WTC11 (cell line): ENCODE measurements at regions not wholly inside any gene's neighbourhood (a gene's known extent, or its start where the extent isn't known, plus 50 kb on each side); places are given as distances from the start of the nearest gene placed in this dataset.

Experiments used
- ATAC-seq: fragments of 200-7000 bp; cut with Tn5 transposase; 2 replicates; pipeline ENCODE4 v1.10.0; 2021; ENCODE audit warnings: mild to moderate bottlenecking, moderate library complexity
- CTCF ChIA-PET: fragments of 300-600 bp; sonication (Branson Sonifier 250); formaldehyde crosslinking; loops from one replicate; lab custom pipeline; 2021; ENCODE audit warnings: antibody characterized with exemption; lab: Charles Lee
- POLR2A ChIA-PET: fragments of 350-600 bp; sonication (Branson Sonifier 250); formaldehyde crosslinking; loops from one replicate; lab custom pipeline; 2021; ENCODE audit warnings: antibody characterized with exemption; lab: Charles Lee
- DNase-seq: peaks from one replicate; pipeline ENCODE4 v3.0.0; 2021; ENCODE audit warnings: low spot score
- H3K27ac Mint-ChIP-seq: 2 replicates; pipeline ENCODE4 v1.8.0; 2021; ENCODE audit warnings: mixed read lengths
- H3K27me3 Mint-ChIP-seq: 2 replicates; pipeline ENCODE4 v1.8.0; 2021; ENCODE audit warnings: low read depth, mild to moderate bottlenecking, moderate library complexity, mixed read lengths
- H3K36me3 Mint-ChIP-seq: 2 replicates; pipeline ENCODE4 v1.8.0; 2021; ENCODE audit warnings: mixed read lengths
- H3K4me1 Mint-ChIP-seq: 2 replicates; pipeline ENCODE4 v1.8.0; 2022; ENCODE audit warnings: mixed read lengths
- H3K4me3 Mint-ChIP-seq: 2 replicates; pipeline ENCODE4 v1.8.0; 2021; ENCODE audit warnings: mild to moderate bottlenecking, moderate library complexity, mixed read lengths
- H3K9me3 Mint-ChIP-seq: 2 replicates; pipeline ENCODE4 v1.8.0; 2021; ENCODE audit warnings: mixed read lengths
- AR ChIP-seq: fragments of 250-450 bp; sonication (Bioruptor Pico); IDR thresholded peaks from 2 replicates; pipeline ENCODE4 v1.9.0; 2021; ENCODE audit warnings: mild to moderate bottlenecking
- ATF2 ChIP-seq: sonication (generic); formaldehyde crosslinking; IDR thresholded peaks from 2 replicates; pipeline ENCODE4 v1.8.1; 2022; ENCODE audit warnings: low read depth, missing genetic modification reagents, borderline replicate concordance
- ATF3 ChIP-seq: sonication (generic); formaldehyde crosslinking; conservative IDR thresholded peaks from 2 replicates; pipeline ENCODE4 v1.8.1; 2022; ENCODE audit warnings: mild to moderate bottlenecking, missing genetic modification reagents
- CTCF ChIP-seq: fragments of 200-600 bp; IDR thresholded peaks from 2 replicates; pipeline ENCODE4 v1.8.0; 2022; ENCODE audit warnings: antibody characterized with exemption
- ELF4 ChIP-seq: sonication (generic); formaldehyde crosslinking; IDR thresholded peaks from 2 replicates; pipeline ENCODE4 v1.8.1; 2022; ENCODE audit warnings: low read depth, mild to moderate bottlenecking, moderate library complexity, missing genetic modification reagents
- FOXJ3 ChIP-seq: sonication (generic); formaldehyde crosslinking; IDR thresholded peaks from 2 replicates; pipeline ENCODE4 v1.9.0; 2021; ENCODE audit warnings: missing genetic modification reagents, mild to moderate bottlenecking, borderline replicate concordance
- FOXK1 ChIP-seq: sonication (generic); formaldehyde crosslinking; IDR thresholded peaks from 2 replicates; pipeline ENCODE4 v1.8.0; 2022; ENCODE audit warnings: mild to moderate bottlenecking, moderate library complexity, missing genetic modification reagents
- JAZF1 ChIP-seq: fragments of 250-450 bp; sonication (Bioruptor Pico); IDR thresholded peaks from 2 replicates; pipeline ENCODE4 v1.9.0; 2021; ENCODE audit warnings: moderate library complexity, mild to moderate bottlenecking, inconsistent platforms
- NR1H2 ChIP-seq: sonication (generic); formaldehyde crosslinking; IDR thresholded peaks from 2 replicates; pipeline ENCODE4 v1.9.0; 2021; ENCODE audit warnings: mild to moderate bottlenecking, moderate library complexity, missing genetic modification reagents
- PRDM15 ChIP-seq: sonication (generic); formaldehyde crosslinking; IDR thresholded peaks from 2 replicates; pipeline ENCODE4 v1.8.0; 2022; ENCODE audit warnings: missing genetic modification reagents
- PREB ChIP-seq: sonication (generic); formaldehyde crosslinking; IDR thresholded peaks from 2 replicates; pipeline ENCODE4 v1.8.1; 2022; ENCODE audit warnings: mild to moderate bottlenecking, missing genetic modification reagents, moderate library complexity, borderline replicate concordance
- SP1 ChIP-seq: sonication (generic); formaldehyde crosslinking; conservative IDR thresholded peaks from 2 replicates; pipeline ENCODE4 v1.8.1; 2022; ENCODE audit warnings: missing genetic modification reagents
- USF1 ChIP-seq: sonication (generic); formaldehyde crosslinking; IDR thresholded peaks from 2 replicates; pipeline ENCODE4 v1.8.0; 2022; ENCODE audit warnings: mild to moderate bottlenecking, missing genetic modification reagents
- ZBTB43 ChIP-seq: sonication (generic); formaldehyde crosslinking; IDR thresholded peaks from 2 replicates; pipeline ENCODE4 v1.8.1; 2023; ENCODE audit warnings: mild to moderate bottlenecking, missing genetic modification reagents
- ZMAT4 ChIP-seq: fragments of 250-450 bp; sonication (Bioruptor Pico); IDR thresholded peaks from 2 replicates; pipeline ENCODE4 v1.9.0; 2021; ENCODE audit warnings: mild to moderate bottlenecking
- ZNF416 ChIP-seq: fragments of 250-450 bp; sonication (Bioruptor Pico); IDR thresholded peaks from 2 replicates; pipeline ENCODE4 v1.9.0; 2021; ENCODE audit warnings: mild to moderate bottlenecking, inconsistent platforms

GRCh38 chrX:149262086-149262485 is 243.0 kb downstream of the IDS start:
- no peak for DNase-seq
- no peaks in the 10 kb centered on the region for H3K4me1 Mint-ChIP-seq
- no peak overlapping the region for H3K4me3 Mint-ChIP-seq
- peaks cover 3% of the 10 kb centered on the region; the same call in 1 of the 2 replicates for H3K9me3 Mint-ChIP-seq
- POLR2A ChIA-PET, result no interaction called here
- no peaks in the 10 kb centered on the region for H3K27me3 Mint-ChIP-seq
- CTCF ChIA-PET, result no interaction called here
- no peaks in the 10 kb centered on the region for H3K36me3 Mint-ChIP-seq
- no peak overlapping the region for H3K27ac Mint-ChIP-seq
- TF ChIP-seq AR (CRISPR knock-in tag) (no peak), JAZF1 (CRISPR knock-in tag) (no peak), USF1 (CRISPR knock-in tag) (no peak), ZNF416 (CRISPR knock-in tag) (no peak), ELF4 (no peak), ZBTB43 (CRISPR knock-in tag) (no peak), NR1H2 (CRISPR knock-in tag) (no peak), PREB (CRISPR knock-in tag) (no peak), FOXJ3 (CRISPR knock-in tag) (no peak), CTCF (no peak), ATF2 (CRISPR knock-in tag) (no peak), FOXK1 (CRISPR knock-in tag) (no peak), PRDM15 (CRISPR knock-in tag) (no peak), SP1 (no peak), ZMAT4 (CRISPR knock-in tag) (no peak), ATF3 (CRISPR knock-in tag) (no peak)
- ATAC-seq, result no peak
